Stromal cell of bone marrow (primary cell): ENCODE measurements at regions not wholly inside any gene's neighbourhood (a gene's known extent, or its start where the extent isn't known, plus 50 kb on each side); places are given as distances from the start of the nearest gene placed in this dataset.

Source experiments
- DNase-seq: peaks from one replicate; pipeline ENCODE4 v3.0.0-alpha.2; 2012; ENCODE audit warnings: low read depth

DNA sequence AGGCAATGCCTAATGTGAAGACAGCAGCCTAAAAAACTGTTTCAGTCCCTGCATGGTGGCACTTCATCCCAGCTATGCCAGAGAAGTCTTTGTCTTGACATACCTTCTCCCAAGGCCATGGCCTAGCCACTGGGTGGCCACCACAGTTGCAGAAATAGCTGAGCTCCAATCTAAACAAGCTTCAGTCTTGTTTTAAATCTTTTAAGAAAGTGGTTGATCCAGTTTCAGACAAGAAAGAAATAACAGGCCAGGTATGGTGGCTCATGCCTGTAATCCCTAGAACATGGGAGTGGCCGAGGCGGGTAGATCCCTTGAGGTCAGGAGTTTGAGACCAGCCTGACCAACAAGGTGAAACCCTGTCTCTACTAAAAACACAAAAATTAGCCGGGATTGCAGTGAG is 600.0 kb upstream of the PLXNA2 start:
- no peak for DNase-seq

- no peak for DNase-seq
Measured at GRCh38 chr1:208848854-208849253, 604.7 kb upstream of the PLXNA2 start.

DNA sequence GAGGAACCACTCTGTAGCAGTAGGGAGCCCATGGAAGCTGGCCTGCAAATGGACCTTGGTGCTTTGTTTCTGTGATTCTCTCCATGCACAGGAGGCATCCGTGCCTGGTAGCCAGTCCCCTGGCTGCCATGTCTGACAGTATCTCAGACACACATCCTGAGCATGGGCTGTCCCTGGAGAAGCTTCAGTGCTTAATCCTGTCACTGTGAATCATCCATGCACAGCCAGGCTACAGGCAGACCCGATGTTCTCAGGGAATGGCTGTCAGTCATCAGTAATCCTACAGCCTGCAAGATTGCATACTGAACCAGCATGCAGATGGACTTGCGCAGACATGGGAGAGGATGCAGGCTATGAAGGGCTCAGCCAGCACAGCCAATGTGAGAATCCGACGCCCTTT is 606.3 kb upstream of the PLXNA2 start:
- no peak for DNase-seq

GRCh38 chr1:208851366-208851765 is 607.2 kb upstream of the PLXNA2 start:
- DNase-seq, result no peak

GRCh38 chr1:208852911-208853310 is 608.7 kb upstream of the PLXNA2 start:
- DNase-seq, result no peak

DNA sequence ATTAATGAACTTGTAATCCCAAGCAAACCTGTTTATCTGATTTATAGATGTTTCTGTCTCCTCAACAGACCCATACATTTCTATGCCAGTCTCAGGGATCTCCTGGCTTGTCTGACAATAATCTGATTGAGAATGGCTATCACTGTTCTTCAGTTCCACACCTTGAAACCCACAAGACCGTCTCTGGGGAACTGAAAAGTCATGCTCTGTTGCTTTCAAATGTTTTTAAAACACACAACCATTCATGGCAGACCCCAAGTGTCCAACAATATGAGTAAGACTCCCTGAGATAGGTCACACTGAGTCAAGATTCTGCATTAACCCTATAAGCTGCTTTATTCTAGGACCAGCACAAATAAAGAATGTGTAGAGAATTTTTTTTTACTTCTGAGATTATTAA is 611.2 kb upstream of the PLXNA2 start:
- DNase-seq, result no peak

- DNase-seq, result no peak
Measured at GRCh38 chr1:208857465-208857864, 613.3 kb upstream of the PLXNA2 start.

DNA sequence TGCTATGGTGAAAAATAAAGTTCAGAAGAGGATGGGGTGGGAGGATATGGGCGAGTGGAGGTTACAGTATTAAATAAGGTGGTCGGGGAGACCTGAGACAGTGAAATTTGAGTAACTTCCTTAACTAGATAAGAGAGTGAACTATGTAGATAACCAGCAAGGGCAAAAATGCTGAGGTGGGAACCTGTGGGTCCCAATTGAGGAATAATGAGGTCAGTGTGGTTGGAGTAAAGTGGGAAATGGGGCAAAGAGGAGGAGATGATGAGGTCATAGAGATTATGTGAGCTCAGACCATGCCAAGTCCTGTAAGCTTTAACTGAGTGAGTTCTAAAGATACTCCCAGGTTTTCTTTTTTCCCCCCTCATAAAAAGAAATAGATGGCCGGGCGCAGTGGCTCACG is 614.6 kb upstream of the PLXNA2 start:
- DNase-seq, result no peak

- no peak for DNase-seq
Measured at GRCh38 chr1:208864366-208864965, 620.3 kb upstream of the PLXNA2 start.

- DNase-seq, result no peak
Measured at GRCh38 chr1:208866386-208866955, 622.3 kb upstream of the PLXNA2 start.

GRCh38 chr1:208868554-208868953 is 624.4 kb upstream of the PLXNA2 start:
- DNase-seq, result peak; percentile 1

DNA sequence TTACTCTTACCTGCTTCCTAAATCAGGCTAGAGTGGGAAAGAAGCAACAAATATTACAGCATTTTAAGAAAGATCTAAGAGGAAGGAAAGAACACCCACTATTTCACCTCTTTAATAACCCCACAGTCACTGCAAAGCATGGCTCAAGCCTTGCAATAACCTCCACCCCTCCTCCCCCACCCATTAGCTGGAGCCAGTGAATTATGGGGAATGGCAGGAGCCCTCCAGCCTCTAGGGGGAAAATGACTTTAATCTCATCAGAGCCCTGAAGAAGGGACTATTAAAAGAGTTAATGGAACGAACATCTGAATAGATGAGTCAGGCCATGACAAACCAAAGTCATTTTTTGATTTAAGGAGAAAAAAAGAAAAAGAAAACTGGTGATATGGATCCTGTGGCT is 630.7 kb upstream of the PLXNA2 start:
- DNase-seq, result no peak

DNA sequence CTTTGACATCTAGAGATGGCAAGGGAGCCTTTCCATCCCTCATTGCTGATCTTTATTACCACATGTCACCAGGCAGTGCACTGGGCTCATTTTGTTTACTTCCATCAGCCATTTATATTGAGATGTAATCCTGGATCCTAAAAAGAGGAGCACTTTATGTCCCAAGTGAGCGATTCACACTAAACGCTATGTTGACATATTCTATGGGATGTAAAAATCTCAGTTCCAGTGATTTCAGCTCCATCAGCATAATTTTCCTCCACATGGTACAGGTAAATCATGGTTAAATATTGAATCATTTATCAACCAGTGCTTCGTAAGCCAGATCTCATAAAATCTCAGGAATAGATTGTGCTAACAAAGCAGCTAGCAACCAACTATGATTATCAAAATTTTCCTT is 634.8 kb upstream of the PLXNA2 start:
- DNase-seq, result no peak

GRCh38 chr1:208880433-208881100 is 636.4 kb upstream of the PLXNA2 start:
- DNase-seq, result peak; percentile 38

- DNase-seq, result no peak
Measured at GRCh38 chr1:208885060-208885459, 640.9 kb upstream of the PLXNA2 start.

DNA sequence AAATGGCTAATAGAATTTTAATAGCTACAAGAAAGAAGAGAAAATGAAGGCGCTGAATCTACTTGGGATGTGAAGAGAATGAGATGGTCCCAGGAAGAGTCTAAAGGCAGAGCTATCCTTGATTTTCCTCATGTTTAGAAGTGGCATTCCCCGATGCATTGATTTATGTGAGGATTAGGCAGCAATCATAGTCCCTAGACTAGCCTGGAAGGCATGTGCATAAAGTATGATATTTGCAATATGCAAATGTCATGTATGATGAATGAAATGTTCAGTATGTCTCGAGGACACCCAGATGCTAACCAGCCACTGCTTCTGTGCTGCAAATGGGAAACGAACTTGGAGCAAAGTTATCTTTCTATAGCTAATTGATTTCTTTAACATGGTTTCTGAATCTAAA is 641.5 kb upstream of the PLXNA2 start:
- no peak for DNase-seq

- no peak for DNase-seq
Measured at GRCh38 chr1:208888376-208888775, 644.2 kb upstream of the PLXNA2 start.

- no peak for DNase-seq
Measured at GRCh38 chr1:208892147-208892546, 648.0 kb upstream of the PLXNA2 start.

GRCh38 chr1:208893251-208893650 is 649.1 kb upstream of the PLXNA2 start:
- DNase-seq, result no peak

DNA sequence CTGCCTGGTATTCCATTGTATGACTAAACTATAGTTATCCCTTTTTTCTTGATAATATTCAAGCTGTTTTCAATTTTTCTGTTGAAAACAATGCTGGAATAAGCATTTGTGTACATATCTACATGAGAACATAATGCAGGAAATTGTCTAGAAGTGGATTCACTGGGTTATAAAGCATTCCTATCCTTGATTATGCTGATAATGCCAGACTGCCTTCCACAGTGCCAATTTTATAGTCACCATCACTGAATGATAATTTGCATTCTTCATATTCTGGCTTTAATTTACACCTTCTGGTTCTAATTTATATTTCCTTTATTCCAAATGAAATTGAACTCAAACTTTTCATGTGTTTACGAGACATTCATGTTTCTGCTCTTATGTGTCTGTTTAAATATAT is 651.0 kb upstream of the PLXNA2 start:
- no peak for DNase-seq

- DNase-seq, result no peak
Measured at GRCh38 chr1:208895820-208896219, 651.6 kb upstream of the PLXNA2 start.

GRCh38 chr1:208896768-208897167 is 652.6 kb upstream of the PLXNA2 start:
- DNase-seq, result no peak

- no peak for DNase-seq
Measured at GRCh38 chr1:208899438-208899837, 655.3 kb upstream of the PLXNA2 start.
